HCT116 (cell line): ENCODE measurements at regions not wholly inside any gene's neighbourhood (a gene's known extent, or its start where the extent isn't known, plus 50 kb on each side); places are given as distances from the start of the nearest gene placed in this dataset.

Source experiments
- ATAC-seq: fragments of 200-7000 bp; cut with Tn5 transposase; 2 replicates; pipeline ENCODE4 v1.9.1; 2020; ENCODE audit warnings: mild to moderate bottlenecking, moderate library complexity
- BruUV-seq: library from RNA; stranded (reverse); fragments of 400-500 nt; replicated peaks from 2 replicates; lab custom pipeline; 2021; lab: Mats Ljungman, UMichigan
- CTCF ChIA-PET: fragments of 300-600 bp; sonication (Branson Sonifier 250); formaldehyde crosslinking; loops from one replicate; lab custom pipeline; 2021; ENCODE audit warnings: antibody characterized with exemption; lab: Charles Lee
- POLR2A ChIA-PET: fragments of 300-600, 350-600 bp; sonication (Branson Sonifier 250); formaldehyde crosslinking; loops from one replicate; lab custom pipeline; 2021; ENCODE audit warnings: antibody characterized with exemption; lab: Charles Lee
- RAD21 ChIA-PET, 2 experiments: fragments of 300-600 bp; sonication (Branson Sonifier 250); formaldehyde crosslinking; loops; one replicate each; lab custom pipeline; 2023; ENCODE audit warnings: low total read pairs in 2 of 2; ENCODE audit not compliant: uncharacterized antibody in 2 of 2, unreplicated experiment in 2 of 2, low non-redundant PET in 1 of 2; lab: Charles Lee
- DNase-seq: peaks from one replicate; pipeline ENCODE4 v3.0.0-alpha.2; 2010; ENCODE audit warnings: low read depth, low spot score
- H2AFZ ChIP-seq: fragments of 200-600 bp; shearing (Covaris generic), sonication (generic); 2 replicates; pipeline ENCODE4 v1.6.1; 2017; ENCODE audit warnings: low read depth, mixed run types, mixed read lengths, antibody characterized with exemption, low read length; ENCODE audit not compliant: poor library complexity, severe bottlenecking
- H3K27ac ChIP-seq: 2 replicates; pipeline ENCODE4 v1.5.1; 2012; ENCODE audit warnings: low read depth, low read length
- H3K27me3 ChIP-seq: fragments of 200-600 bp; sonication (generic); 2 replicates; pipeline ENCODE4 v1.6.1; 2016; ENCODE audit warnings: mixed run types, low read length, mixed read lengths; ENCODE audit not compliant: insufficient read depth
- H3K36me3 ChIP-seq, 2 experiments: fragments of 200-500 bp in 1 of 2; fragments of 200-600 bp in 1 of 2; sonication (Bioruptor generic) in 1 of 2; sonication (generic) in 1 of 2; 2 replicates each; pipeline versions ENCODE4 v1.5.1 to v1.6.1; 2014 to 2016; ENCODE audit warnings: low read length in 2 of 2, inconsistent platforms in 1 of 2, mixed read lengths in 1 of 2, mixed run types in 1 of 2; ENCODE audit not compliant: insufficient read depth in 2 of 2, control insufficient read depth in 1 of 2
- H3K4me1 ChIP-seq, 2 experiments: fragments of 200-600 bp in 1 of 2; sonication (generic) in 1 of 2; 2 replicates each; pipeline versions ENCODE4 v1.5.1 to v1.6.1; 2012 to 2017; ENCODE audit warnings: low read length in 2 of 2, inconsistent platforms in 1 of 2, mild to moderate bottlenecking in 1 of 2, mixed read lengths in 1 of 2, mixed run types in 1 of 2, moderate library complexity in 1 of 2; ENCODE audit not compliant: insufficient read depth in 2 of 2, control insufficient read depth in 1 of 2
- H3K4me2 ChIP-seq: fragments of 200-600 bp; sonication (generic); 2 replicates; pipeline ENCODE4 v1.6.1; 2017; ENCODE audit warnings: mixed run types, low read length, mixed read lengths
- H3K4me3 ChIP-seq, 2 experiments: fragments of 200-600 bp in 1 of 2; sonication (generic) in 1 of 2; replicated peaks in 1 of 2; 2 replicates each; pipeline ENCODE4 v1.5.1; 2011 to 2016; ENCODE audit warnings: low read length in 2 of 2, control low read depth in 1 of 2, low read depth in 1 of 2, mild to moderate bottlenecking in 1 of 2, mixed read lengths in 1 of 2, mixed run types in 1 of 2
- H3K79me2 ChIP-seq: fragments of 200-600 bp; sonication (generic); 2 replicates; pipeline ENCODE4 v1.6.1; 2017; ENCODE audit warnings: mild to moderate bottlenecking, mixed run types, low read length, moderate library complexity, mixed read lengths; ENCODE audit not compliant: insufficient read depth
- H3K9ac ChIP-seq: fragments of 200-600 bp; sonication (generic); 2 replicates; pipeline ENCODE4 v1.6.1; 2016; ENCODE audit warnings: low read length, mixed read lengths
- H3K9me2 ChIP-seq: fragments of 200-600 bp; sonication (generic), shearing (Covaris generic); 2 replicates; pipeline ENCODE4 v1.6.1; 2017; ENCODE audit warnings: mixed run types, mild to moderate bottlenecking, moderate library complexity; ENCODE audit not compliant: insufficient read depth
- H3K9me3 ChIP-seq, 2 experiments: fragments of 200-500 bp in 1 of 2; fragments of 200-600 bp in 1 of 2; sonication (Bioruptor generic) in 1 of 2; sonication (generic) in 1 of 2; 2 replicates each; pipeline ENCODE4 v1.6.1; 2014 to 2017; ENCODE audit warnings: low read length in 2 of 2, mixed read lengths in 2 of 2, inconsistent platforms in 1 of 2, low read depth in 1 of 2, mild to moderate bottlenecking in 1 of 2, mixed run types in 1 of 2, moderate library complexity in 1 of 2; ENCODE audit not compliant: control insufficient read depth in 1 of 2, insufficient read depth in 1 of 2
- H4K20me1 ChIP-seq: fragments of 200-600 bp; sonication (generic), shearing (Covaris generic); 2 replicates; pipeline ENCODE4 v1.6.1; 2017; ENCODE audit warnings: mixed run types, mild to moderate bottlenecking, moderate library complexity; ENCODE audit not compliant: insufficient read depth
- CBX3 ChIP-seq: IDR thresholded peaks from 2 replicates; pipeline ENCODE4 v1.6.1; 2012; ENCODE audit warnings: low read depth
- CEBPB ChIP-seq: IDR thresholded peaks from 2 replicates; pipeline ENCODE4 v1.6.1; 2012; ENCODE audit warnings: low read depth
- ELF1 ChIP-seq: IDR thresholded peaks from 2 replicates; pipeline ENCODE4 v1.6.1; 2012; ENCODE audit warnings: low read depth, borderline replicate concordance
- EZH2 ChIP-seq: fragments of 200-600 bp; sonication (generic); IDR thresholded peaks from 2 replicates; pipeline ENCODE4 v1.6.1; 2017; ENCODE audit warnings: antibody characterized with exemption, mixed run types
- EZH2phosphoT487 ChIP-seq: fragments of 200-600 bp; IDR thresholded peaks from 2 replicates; pipeline ENCODE4 v1.6.1; 2018; ENCODE audit warnings: antibody characterized with exemption, borderline replicate concordance
- FOSL1 ChIP-seq: IDR thresholded peaks from 2 replicates; pipeline ENCODE4 v1.6.1; 2012; ENCODE audit warnings: low read depth
- JUND ChIP-seq: IDR thresholded peaks from 2 replicates; pipeline ENCODE4 v1.6.1; 2012
- POLR2A ChIP-seq: IDR thresholded peaks from 2 replicates; pipeline ENCODE4 v1.7.0; 2011; ENCODE audit warnings: borderline replicate concordance; ENCODE audit not compliant: insufficient read depth, insufficient read length; ENCODE audit errors: extremely low read depth
- POLR2AphosphoS5 ChIP-seq: IDR thresholded peaks from 2 replicates; pipeline ENCODE4 v1.6.1; 2011; ENCODE audit warnings: mild to moderate bottlenecking, low read depth, low read length, moderate library complexity
- RAD21 ChIP-seq: IDR thresholded peaks from 2 replicates; pipeline ENCODE4 v1.6.1; 2012; ENCODE audit warnings: low read depth, mild to moderate bottlenecking
- SIN3A ChIP-seq: IDR thresholded peaks from 2 replicates; pipeline ENCODE4 v1.6.1; 2012; ENCODE audit warnings: low read depth
- SP1 ChIP-seq: IDR thresholded peaks from 2 replicates; pipeline ENCODE4 v1.6.1; 2012; ENCODE audit warnings: low read depth
- YY1 ChIP-seq: IDR thresholded peaks from 2 replicates; pipeline ENCODE4 v1.6.1; 2011; ENCODE audit warnings: low read length, low read depth, moderate library complexity, mild to moderate bottlenecking; ENCODE audit not compliant: insufficient replicate concordance; ENCODE audit errors: extremely low read depth
- ZFX ChIP-seq: fragments of 450-650 bp; IDR thresholded peaks from 2 replicates; pipeline ENCODE4 v1.6.1; 2017
- ZNF274 ChIP-seq: fragments of 200-500 bp; sonication (Bioruptor generic); IDR thresholded peaks from 2 replicates; pipeline ENCODE4 v1.6.1; 2014; ENCODE audit warnings: mild to moderate bottlenecking, low read depth, low read length, inconsistent platforms
- intact Hi-C: fragments of 100-400 bp; cut with micrococcal nuclease; formaldehyde crosslinking; loops from 2 replicates; pipeline ENCODE4 v1.10.0; 2022
- TF ChIP-seq, protein P1 (sequence below): IDR thresholded peaks from 2 replicates; pipeline ENCODE4 v1.6.1; 2011; ENCODE audit warnings: mild to moderate bottlenecking, low read length, moderate library complexity; ENCODE audit not compliant: insufficient replicate concordance; ENCODE audit errors: extremely low read depth
- TF ChIP-seq, protein P2 (sequence below): IDR thresholded peaks from 2 replicates; pipeline ENCODE4 v1.6.1; 2012
- TF ChIP-seq, protein P3 (sequence below): IDR thresholded peaks from 2 replicates; pipeline ENCODE4 v1.6.1; 2012; ENCODE audit warnings: low read depth

DNA sequence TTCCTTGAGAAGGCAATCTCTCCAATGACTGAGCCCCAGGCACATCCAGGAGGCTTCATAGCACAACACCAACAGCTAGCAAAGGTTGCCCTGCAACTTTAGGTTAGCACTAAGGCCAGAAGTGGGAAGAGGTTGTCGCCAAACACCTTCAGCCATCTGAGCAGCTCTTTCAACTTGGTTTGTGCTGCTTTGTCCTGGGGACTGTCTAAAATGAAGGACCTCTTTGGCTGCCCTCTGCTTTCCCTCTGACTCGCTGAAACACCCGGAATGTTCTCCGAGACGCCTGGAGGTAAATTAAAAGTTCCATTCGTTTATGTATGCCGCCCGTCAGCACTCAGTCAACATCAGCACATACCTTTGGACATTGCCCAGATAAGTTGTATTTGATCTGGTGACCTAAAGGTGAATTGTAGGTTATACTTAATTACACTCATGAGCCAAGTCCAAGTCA is 121.2 kb upstream of the NR2F2 start:
- peak overlapping the region; percentile 45 for H3K9ac ChIP-seq
- H4K20me1 ChIP-seq: no peaks in the 10 kb centered on the region
- no peaks in the 10 kb centered on the region for H3K27me3 ChIP-seq
- no peaks in the 10 kb centered on the region; a peak in 1 of 4 replicates for H3K9me3 ChIP-seq
- peak overlapping the region; percentile 60 for H2AFZ ChIP-seq
- peak overlapping the region; percentile 67 for H3K4me2 ChIP-seq
- TF ChIP-seq, protein P1, sequence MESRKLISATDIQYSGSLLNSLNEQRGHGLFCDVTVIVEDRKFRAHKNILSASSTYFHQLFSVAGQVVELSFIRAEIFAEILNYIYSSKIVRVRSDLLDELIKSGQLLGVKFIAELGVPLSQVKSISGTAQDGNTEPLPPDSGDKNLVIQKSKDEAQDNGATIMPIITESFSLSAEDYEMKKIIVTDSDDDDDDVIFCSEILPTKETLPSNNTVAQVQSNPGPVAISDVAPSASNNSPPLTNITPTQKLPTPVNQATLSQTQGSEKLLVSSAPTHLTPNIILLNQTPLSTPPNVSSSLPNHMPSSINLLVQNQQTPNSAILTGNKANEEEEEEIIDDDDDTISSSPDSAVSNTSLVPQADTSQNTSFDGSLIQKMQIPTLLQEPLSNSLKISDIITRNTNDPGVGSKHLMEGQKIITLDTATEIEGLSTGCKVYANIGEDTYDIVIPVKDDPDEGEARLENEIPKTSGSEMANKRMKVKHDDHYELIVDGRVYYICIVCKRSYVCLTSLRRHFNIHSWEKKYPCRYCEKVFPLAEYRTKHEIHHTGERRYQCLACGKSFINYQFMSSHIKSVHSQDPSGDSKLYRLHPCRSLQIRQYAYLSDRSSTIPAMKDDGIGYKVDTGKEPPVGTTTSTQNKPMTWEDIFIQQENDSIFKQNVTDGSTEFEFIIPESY: no peak
- H3K4me1 ChIP-seq: peaks cover 0 to 21% of the 10 kb centered on the region in 2 experiments; a peak in 3 of 4 replicates
- peak; percentile 77 for ATAC-seq
- intact Hi-C loops: no loop called here
- ChIA-PET RAD21 (no interaction called here), POLR2A (no interaction called here), CTCF (no interaction called here)
- no TSS peak for BruUV-seq
- DNase-seq: no peak
- no peaks in the 10 kb centered on the region for H3K9me2 ChIP-seq
- no peaks in the 10 kb centered on the region for H3K79me2 ChIP-seq
- peak overlapping the region in 1 of 2 experiments; percentile 35; a peak in 2 of 4 replicates for H3K4me3 ChIP-seq
- no peaks in the 10 kb centered on the region for H3K36me3 ChIP-seq
- no peak overlapping the region for H3K27ac ChIP-seq

DNA sequence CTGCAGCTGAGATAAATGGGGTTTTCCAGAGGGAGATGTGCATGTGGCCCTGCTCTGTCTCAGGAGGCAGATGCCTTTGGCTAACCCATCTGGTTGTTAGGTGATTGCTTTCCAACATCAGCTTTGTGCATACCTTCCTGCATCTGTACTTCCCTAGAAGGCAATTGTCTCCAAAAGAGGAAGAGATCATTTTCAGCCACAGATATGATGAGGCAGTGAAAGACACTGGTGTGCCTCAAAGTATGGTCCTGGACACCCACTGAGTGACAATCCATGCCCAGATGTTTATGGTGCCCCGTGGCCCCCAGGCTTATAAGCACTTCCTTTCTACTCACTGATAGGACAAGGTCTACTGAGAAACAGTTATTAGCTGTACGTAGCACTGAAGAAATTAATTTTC is 117.5 kb upstream of the NR2F2 start:
- intact Hi-C loops: no loop called here
- no peak overlapping the region for H2AFZ ChIP-seq
- RAD21 ChIA-PET: no interaction called here
- H3K4me2 ChIP-seq: no peak overlapping the region
- H3K4me3 ChIP-seq: no peak overlapping the region
- ATAC-seq (no peak), DNase-seq (no peak)
- POLR2A ChIA-PET: no interaction called here
- H3K27ac ChIP-seq: no peak overlapping the region
- H3K79me2 ChIP-seq: no peaks in the 10 kb centered on the region
- CTCF ChIA-PET: no interaction called here
- H3K9me3 ChIP-seq: no peaks in the 10 kb centered on the region
- H3K4me1 ChIP-seq: peaks cover 0 to 21% of the 10 kb centered on the region in 2 experiments; a peak in 3 of 4 replicates
- no peaks in the 10 kb centered on the region for H3K36me3 ChIP-seq
- no peaks in the 10 kb centered on the region for H4K20me1 ChIP-seq
- H3K27me3 ChIP-seq: no peaks in the 10 kb centered on the region
- no peaks in the 10 kb centered on the region for H3K9me2 ChIP-seq
- BruUV-seq: no TSS peak
- H3K9ac ChIP-seq: no peak overlapping the region
- TF ChIP-seq POLR2AphosphoS5 (no peak), RAD21 (no peak), POLR2A (no peak), FOSL1 (no peak), SP1 (no peak), CBX3 (no peak), JUND (no peak), ZNF274 (no peak), ZFX (no peak), SIN3A (no peak), EZH2phosphoT487 (no peak), CEBPB (no peak), EZH2 (no peak), YY1 (no peak), ELF1 (no peak)
- TF ChIP-seq, protein P2, sequence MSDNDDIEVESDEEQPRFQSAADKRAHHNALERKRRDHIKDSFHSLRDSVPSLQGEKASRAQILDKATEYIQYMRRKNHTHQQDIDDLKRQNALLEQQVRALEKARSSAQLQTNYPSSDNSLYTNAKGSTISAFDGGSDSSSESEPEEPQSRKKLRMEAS: no peak
- TF ChIP-seq, protein P3, sequence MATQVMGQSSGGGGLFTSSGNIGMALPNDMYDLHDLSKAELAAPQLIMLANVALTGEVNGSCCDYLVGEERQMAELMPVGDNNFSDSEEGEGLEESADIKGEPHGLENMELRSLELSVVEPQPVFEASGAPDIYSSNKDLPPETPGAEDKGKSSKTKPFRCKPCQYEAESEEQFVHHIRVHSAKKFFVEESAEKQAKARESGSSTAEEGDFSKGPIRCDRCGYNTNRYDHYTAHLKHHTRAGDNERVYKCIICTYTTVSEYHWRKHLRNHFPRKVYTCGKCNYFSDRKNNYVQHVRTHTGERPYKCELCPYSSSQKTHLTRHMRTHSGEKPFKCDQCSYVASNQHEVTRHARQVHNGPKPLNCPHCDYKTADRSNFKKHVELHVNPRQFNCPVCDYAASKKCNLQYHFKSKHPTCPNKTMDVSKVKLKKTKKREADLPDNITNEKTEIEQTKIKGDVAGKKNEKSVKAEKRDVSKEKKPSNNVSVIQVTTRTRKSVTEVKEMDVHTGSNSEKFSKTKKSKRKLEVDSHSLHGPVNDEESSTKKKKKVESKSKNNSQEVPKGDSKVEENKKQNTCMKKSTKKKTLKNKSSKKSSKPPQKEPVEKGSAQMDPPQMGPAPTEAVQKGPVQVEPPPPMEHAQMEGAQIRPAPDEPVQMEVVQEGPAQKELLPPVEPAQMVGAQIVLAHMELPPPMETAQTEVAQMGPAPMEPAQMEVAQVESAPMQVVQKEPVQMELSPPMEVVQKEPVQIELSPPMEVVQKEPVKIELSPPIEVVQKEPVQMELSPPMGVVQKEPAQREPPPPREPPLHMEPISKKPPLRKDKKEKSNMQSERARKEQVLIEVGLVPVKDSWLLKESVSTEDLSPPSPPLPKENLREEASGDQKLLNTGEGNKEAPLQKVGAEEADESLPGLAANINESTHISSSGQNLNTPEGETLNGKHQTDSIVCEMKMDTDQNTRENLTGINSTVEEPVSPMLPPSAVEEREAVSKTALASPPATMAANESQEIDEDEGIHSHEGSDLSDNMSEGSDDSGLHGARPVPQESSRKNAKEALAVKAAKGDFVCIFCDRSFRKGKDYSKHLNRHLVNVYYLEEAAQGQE: no peak
